Fibroblast of skin of right biceps (primary cell): ENCODE measurements at regions not wholly inside any gene's neighbourhood (a gene's known extent, or its start where the extent isn't known, plus 50 kb on each side); places are given as distances from the start of the nearest gene placed in this dataset.

Experiments used
- DNase-seq: peaks from one replicate; pipeline ENCODE4 v3.0.0-alpha.2; 2013

GRCh38 chr3:117201901-117202774 lies 492.6 kb downstream of the TUSC7 start:
- DNase-seq: peak; percentile 18

DNA sequence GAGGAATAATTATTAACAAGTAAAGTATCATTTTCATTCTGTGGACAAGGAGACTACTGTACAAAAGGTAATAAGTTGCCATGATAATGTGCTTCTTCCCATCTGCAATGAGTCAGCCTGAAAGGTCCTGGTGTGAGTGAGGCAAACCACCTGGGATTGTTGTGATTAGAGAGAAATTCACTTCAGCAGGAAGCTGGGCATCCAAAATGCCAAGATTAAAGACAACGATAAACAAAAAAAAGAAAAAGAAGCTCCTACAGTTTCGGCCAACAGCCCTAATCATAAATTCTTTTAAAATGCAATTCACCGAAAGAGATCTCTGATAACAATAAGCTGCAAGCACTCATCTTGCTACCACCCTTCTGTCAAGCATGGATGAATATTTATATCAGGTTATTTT lies 507.8 kb downstream of the TUSC7 start:
- DNase-seq: no peak

GRCh38 chr3:117217760-117218316 lies 508.3 kb downstream of the TUSC7 start:
- DNase-seq: no peak

DNA sequence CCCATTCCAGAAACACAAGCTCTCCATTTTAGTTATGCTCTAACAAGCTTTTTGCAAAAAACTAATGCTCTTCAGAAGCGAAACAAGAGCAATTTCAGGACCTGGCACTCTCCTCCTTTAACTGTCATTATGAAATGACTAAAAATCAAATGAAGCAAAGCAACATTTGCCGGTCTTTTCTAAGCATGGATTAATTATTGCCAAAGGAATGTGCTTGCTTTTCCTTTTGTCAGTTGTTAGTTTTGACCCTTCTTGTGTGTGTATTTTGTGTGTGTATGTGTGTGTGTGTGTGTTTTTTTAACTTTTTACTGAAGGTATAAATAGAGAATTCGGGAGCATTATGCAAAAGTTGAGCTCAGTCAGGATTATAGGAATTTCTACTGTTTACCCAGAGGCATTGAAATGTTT lies 509.1 kb downstream of the TUSC7 start:
- no peak for DNase-seq

GRCh38 chr3:117219296-117219695 lies 509.7 kb downstream of the TUSC7 start:
- no peak for DNase-seq

DNA sequence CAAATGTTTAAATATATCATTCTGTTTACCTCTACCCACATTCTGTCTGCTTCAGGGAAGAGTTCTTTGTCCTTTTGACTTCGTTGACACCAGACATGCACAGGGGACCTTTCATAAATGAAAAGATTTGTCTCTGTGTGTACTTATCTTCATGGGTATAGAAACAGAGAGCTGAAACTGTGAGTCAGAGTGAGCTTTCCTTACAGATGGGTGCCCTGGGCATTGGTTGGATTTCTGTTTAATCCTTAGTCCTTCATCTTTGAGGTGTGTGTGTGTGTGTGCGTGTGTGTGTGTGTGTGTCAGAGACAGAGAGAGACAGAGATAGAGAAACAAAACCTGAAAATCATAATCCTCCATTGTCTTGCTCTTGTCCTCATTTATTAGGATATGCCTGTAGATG lies 517.4 kb downstream of the TUSC7 start:
- DNase-seq: no peak

DNA sequence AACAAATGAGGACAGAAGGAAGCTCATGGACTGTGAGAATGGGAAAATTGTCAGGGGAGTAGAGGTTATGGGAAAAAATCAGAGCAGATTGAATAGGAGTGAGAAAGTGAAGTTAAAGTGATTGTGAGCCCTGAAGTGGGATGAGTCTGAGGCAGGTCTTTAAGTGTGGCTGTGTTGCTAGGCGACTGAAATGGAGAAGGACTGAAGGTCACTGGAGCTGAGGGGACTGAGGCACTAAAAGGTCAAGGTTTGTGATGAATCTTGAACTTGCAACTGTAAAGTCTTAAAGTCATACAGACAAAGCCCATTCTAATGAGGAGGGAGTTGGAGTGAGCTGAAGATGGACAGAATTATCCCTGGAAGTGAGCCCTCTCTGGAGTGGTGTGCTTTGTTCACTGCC lies 518.9 kb downstream of the TUSC7 start:
- no peak for DNase-seq

- DNase-seq: no peak
Measured at GRCh38 chr3:117230924-117231323, 521.3 kb downstream of the TUSC7 start.

DNA sequence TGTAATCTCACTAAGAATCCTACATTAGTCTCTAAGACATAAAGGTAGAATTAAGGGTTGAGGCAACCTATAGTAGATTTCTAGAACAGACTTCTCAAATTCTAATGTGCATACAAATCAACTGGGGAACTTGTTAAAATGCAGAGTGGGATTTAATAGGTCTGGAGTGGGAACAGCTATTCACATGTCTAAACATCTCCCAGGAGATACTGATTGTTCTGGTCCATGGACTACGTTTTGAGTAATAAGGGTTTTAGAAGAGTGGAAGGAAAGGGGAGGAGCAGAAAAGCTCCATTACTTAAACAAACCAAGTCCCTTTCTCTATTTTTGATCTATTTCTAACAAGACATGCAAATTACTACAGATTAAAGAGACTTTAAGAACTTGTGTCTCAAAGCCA lies 524.8 kb downstream of the TUSC7 start:
- DNase-seq: no peak

GRCh38 chr3:117235304-117235703 lies 525.7 kb downstream of the TUSC7 start:
- no peak for DNase-seq

DNA sequence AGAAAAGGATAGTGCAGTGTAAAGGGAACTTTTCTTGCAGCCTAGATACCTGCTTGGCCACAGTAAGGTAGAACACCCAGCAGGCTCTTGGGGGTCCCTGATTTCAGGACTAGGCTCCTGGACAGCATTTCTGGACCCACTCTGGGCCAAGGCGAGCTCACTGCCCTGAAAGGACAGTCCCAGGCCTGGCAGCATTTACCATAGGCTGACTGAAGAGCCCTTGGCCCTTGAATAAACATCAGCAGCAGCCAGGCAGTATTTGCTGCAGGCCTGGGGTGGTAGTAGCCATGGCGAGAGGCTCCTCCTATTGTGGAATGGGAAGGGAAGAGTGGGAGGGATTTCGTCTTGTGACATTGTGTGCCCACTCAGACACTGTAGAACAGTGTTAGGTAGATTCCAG lies 529.2 kb downstream of the TUSC7 start:
- DNase-seq: no peak

DNA sequence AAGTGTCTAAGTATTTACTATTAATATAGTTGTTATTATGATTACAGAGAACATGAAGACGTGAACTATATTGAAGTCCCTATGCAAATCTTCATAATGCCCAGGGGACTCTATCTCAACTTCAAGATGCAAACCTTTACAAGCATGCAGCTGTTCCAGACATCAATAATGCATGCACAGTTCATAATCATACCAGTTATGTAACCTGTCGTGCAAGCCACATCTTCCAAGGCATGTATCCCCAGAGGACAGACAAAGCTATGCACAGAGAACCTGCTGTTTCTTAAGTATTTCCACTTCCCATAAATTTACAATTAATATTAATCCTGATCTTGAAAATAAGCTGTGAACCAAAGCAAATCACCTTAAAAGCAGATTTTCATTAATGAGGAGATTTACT lies 534.1 kb downstream of the TUSC7 start:
- DNase-seq: no peak

DNA sequence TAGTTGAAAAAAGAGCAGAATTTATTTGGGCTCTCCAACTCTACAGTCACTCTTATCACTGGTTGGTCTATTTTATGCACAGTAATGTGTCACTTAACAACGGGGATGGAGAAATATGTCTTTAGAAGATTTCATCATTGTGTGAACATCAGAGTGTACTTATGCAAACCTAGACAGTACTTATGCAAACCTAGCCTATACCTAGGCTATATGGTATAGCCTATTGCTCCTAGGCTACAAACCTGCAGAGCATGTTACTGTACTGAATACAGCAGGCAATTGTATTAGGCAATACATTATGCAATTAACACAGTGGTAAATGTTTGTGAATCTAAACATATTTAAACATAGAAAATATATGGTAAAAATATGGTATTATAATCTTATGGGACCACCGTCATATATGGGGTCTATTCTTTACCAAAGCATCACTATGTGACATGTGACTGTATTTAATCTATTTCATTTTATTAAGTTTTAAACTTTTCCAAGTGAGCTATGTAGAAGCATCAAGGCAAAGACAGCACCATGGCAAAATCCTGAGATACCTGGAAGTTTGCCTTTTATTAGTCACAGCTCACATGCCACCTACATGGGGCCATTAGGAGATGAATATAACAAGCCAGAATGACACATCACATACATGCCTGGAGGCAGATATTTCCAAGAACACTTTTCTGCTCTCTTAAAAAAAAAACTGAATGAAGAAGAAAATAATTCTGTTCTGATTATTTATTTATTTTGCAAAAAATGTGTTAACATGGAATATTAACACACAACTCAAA lies 537.4 kb downstream of the TUSC7 start:
- no peak for DNase-seq

- no peak for DNase-seq
Measured at GRCh38 chr3:117248153-117248552, 538.6 kb downstream of the TUSC7 start.

GRCh38 chr3:117252208-117252607 lies 542.6 kb downstream of the TUSC7 start:
- peak; percentile 1 for DNase-seq

GRCh38 chr3:117252651-117253050 lies 543.1 kb downstream of the TUSC7 start:
- DNase-seq: no peak

GRCh38 chr3:117253636-117254035 lies 544.1 kb downstream of the TUSC7 start:
- no peak for DNase-seq

GRCh38 chr3:117254985-117255384 lies 545.4 kb downstream of the TUSC7 start:
- no peak for DNase-seq

DNA sequence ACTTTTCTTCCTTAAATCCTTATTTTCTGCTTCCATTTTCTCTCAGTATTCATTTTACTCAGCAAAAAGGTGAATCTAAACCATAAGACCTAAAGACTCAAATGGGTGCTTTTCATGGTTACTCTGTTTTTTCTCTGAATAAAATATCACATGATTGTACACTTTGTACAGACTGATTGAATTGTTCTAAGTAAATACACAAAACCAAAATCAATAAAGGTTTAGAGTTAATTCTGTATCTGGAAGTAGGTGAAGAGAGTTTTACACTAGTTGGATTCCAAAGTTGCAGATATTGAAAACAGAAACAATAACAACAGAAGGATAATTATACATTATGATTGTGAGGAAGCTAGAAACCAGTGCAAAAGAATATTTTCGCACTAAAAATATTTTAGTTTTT lies 546.2 kb downstream of the TUSC7 start:
- no peak for DNase-seq

- no peak for DNase-seq
Measured at GRCh38 chr3:117261983-117262421, 552.4 kb downstream of the TUSC7 start.

DNA sequence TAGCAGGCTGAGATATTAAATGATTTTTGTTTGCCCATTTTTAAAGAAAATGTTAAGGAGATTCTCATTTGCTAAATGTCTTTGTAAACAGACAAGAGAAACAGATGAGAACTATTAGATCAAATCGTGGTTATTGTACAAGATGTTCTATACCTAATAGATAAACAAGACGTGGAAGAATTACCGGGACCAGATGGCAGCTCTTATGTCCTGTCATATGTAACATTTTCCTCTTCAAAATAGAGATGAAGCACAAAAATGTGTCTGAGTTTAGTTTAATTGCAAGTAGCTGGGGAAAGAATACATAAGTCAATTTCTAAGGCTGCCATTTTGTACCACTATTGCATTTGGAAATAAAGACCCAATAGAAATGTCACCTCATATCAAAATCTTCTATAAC lies 553.7 kb downstream of the TUSC7 start:
- DNase-seq: no peak

DNA sequence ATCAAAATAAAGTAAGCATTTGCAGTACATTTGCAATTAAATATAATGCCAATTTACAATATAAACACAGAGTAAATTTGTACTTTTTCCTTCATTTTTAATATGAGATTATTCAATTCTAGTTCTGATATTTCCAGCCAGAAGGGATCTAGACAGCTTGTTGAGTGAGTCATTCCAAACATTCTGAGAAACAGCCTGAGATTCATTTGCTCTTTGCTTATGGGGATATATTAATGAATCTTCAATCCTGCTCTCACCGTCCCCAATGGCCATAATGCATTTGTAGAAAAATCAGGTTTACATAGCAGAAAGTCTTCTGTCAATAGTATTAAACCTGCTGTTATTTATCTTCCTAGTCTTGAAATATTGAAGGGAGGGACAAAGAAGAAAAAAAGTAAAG lies 554.2 kb downstream of the TUSC7 start:
- DNase-seq: no peak

GRCh38 chr3:117264204-117264994 lies 554.8 kb downstream of the TUSC7 start:
- no peak for DNase-seq
